SK-N-SH (cell line): ENCODE measurements at regions not wholly inside any gene's neighbourhood (a gene's known extent, or its start where the extent isn't known, plus 50 kb on each side); places are given as distances from the start of the nearest gene placed in this dataset.

Experiments
- CTCF ChIA-PET: fragments of 300-600, 350-600 bp; formaldehyde crosslinking; extraction: SDS; loops from one replicate; lab custom pipeline; 2021; lab: Yijun Ruan, JAX
- POLR2A ChIA-PET: fragments of 350-600 bp; sonication (Branson Sonifier 250); formaldehyde crosslinking; extraction: SDS; loops from one replicate; lab custom pipeline; 2020; ENCODE audit warnings: antibody characterized with exemption, inconsistent platforms; lab: Yijun Ruan, JAX
- DNase-seq: peaks from one replicate; pipeline ENCODE4 v3.0.0; 2012
- H2AFZ ChIP-seq: fragments of 200-600 bp; sonication (generic); 2 replicates; pipeline ENCODE4 v1.8.1; 2016; ENCODE audit warnings: antibody characterized with exemption, mild to moderate bottlenecking, low read depth
- H3F3A ChIP-seq: fragments of 200-600 bp; sonication (generic); replicated peaks from 2 replicates; pipeline ENCODE3; 2016; ENCODE audit warnings: antibody characterized with exemption, mild to moderate bottlenecking; ENCODE audit not compliant: insufficient read depth
- H3K27ac ChIP-seq, 2 experiments: fragments of 200-500 bp in 1 of 2; fragments of 200-600 bp in 1 of 2; sonication (Bioruptor generic) in 1 of 2; sonication (generic), shearing (Covaris generic) in 1 of 2; 2 replicates each; pipeline versions ENCODE4 v1.5.1 to v1.6.1; 2014 to 2016; ENCODE audit warnings: low read depth in 2 of 2, inconsistent platforms in 1 of 2, low read length in 1 of 2, mild to moderate bottlenecking in 1 of 2, mixed read lengths in 1 of 2
- H3K27me3 ChIP-seq: fragments of 200-600 bp; sonication (generic), shearing (Covaris generic); 2 replicates; pipeline ENCODE4 v1.6.1; 2016; ENCODE audit warnings: mixed run types; ENCODE audit not compliant: insufficient read depth
- H3K36me3 ChIP-seq, 2 experiments: fragments of 200-500 bp in 1 of 2; fragments of 200-600 bp in 1 of 2; sonication (Bioruptor generic) in 1 of 2; sonication (generic) in 1 of 2; replicated peaks in 1 of 2; 2 replicates each; pipeline versions ENCODE3 to v1.5.1; 2014 to 2016; ENCODE audit warnings: low read length in 1 of 2, mild to moderate bottlenecking in 1 of 2; ENCODE audit not compliant: insufficient read depth in 2 of 2, control insufficient read depth in 1 of 2
- H3K4me1 ChIP-seq, 2 experiments: fragments of 200-500 bp in 1 of 2; fragments of 200-600 bp in 1 of 2; sonication (Bioruptor generic) in 1 of 2; sonication (generic), shearing (Covaris generic) in 1 of 2; 2 replicates each; pipeline versions ENCODE4 v1.5.1 to v1.6.1; 2014 to 2016; ENCODE audit warnings: low read depth in 1 of 2, low read length in 1 of 2, mixed run types in 1 of 2; ENCODE audit not compliant: insufficient read depth in 2 of 2, control insufficient read depth in 1 of 2
- H3K4me2 ChIP-seq: fragments of 200-600 bp; sonication (generic), shearing (Covaris generic); 2 replicates; pipeline ENCODE4 v1.6.1; 2017; ENCODE audit warnings: mixed run types
- H3K4me3 ChIP-seq, 2 experiments: fragments of 200-500 bp in 1 of 2; fragments of 200-600 bp in 1 of 2; sonication (Bioruptor generic) in 1 of 2; sonication (generic), shearing (Covaris generic) in 1 of 2; 2 replicates each; pipeline versions ENCODE4 v1.5.1 to v1.8.1; 2014 to 2016; ENCODE audit warnings: low read depth in 2 of 2, inconsistent platforms in 1 of 2, low read length in 1 of 2, mild to moderate bottlenecking in 1 of 2, mixed read lengths in 1 of 2, moderate library complexity in 1 of 2
- H3K79me2 ChIP-seq: fragments of 200-600 bp; sonication (generic); 2 replicates; pipeline ENCODE4 v1.8.1; 2017; ENCODE audit warnings: mild to moderate bottlenecking; ENCODE audit not compliant: insufficient read depth
- H3K9ac ChIP-seq: fragments of 200-600 bp; sonication (generic); 2 replicates; pipeline ENCODE4 v1.6.1; 2017; ENCODE audit warnings: mixed run types
- H3K9me2 ChIP-seq: fragments of 200-600 bp; sonication (generic); 2 replicates; pipeline ENCODE4 v1.6.1; 2017; ENCODE audit warnings: mixed run types
- H3K9me3 ChIP-seq: fragments of 200-600 bp; sonication (generic); 2 replicates; pipeline ENCODE4 v1.6.1; 2017; ENCODE audit warnings: mixed run types, mild to moderate bottlenecking, moderate library complexity
- H4K20me1 ChIP-seq: fragments of 200-600 bp; sonication (generic); 2 replicates; pipeline ENCODE4 v1.6.1; 2017; ENCODE audit warnings: mild to moderate bottlenecking, mixed run types; ENCODE audit not compliant: insufficient read depth
- ELF1 ChIP-seq: IDR thresholded peaks from 2 replicates; pipeline ENCODE4 v1.4.0; 2012
- FOSL2 ChIP-seq: IDR thresholded peaks from 2 replicates; pipeline ENCODE4 v1.4.0; 2012; ENCODE audit warnings: low read depth, mild to moderate bottlenecking, moderate library complexity, borderline replicate concordance
- FOXJ3 ChIP-seq: sonication (generic); formaldehyde crosslinking; IDR thresholded peaks from 2 replicates; pipeline ENCODE4 v1.5.1; 2020; ENCODE audit warnings: mild to moderate bottlenecking, missing genetic modification reagents
- GABPA ChIP-seq: IDR thresholded peaks from 2 replicates; pipeline ENCODE4 v1.4.0; 2012; ENCODE audit warnings: low read depth, mild to moderate bottlenecking
- JUND ChIP-seq: IDR thresholded peaks from 2 replicates; pipeline ENCODE4 v1.4.0; 2012
- NRF1 ChIP-seq: IDR thresholded peaks from 2 replicates; pipeline ENCODE4 v1.6.1; 2012; ENCODE audit warnings: low read depth, mild to moderate bottlenecking, low read length
- RFX5 ChIP-seq: IDR thresholded peaks from 2 replicates; pipeline ENCODE4 v1.6.1; 2012; ENCODE audit warnings: mild to moderate bottlenecking, improper control_type of control experiment, low read length
- TAF1 ChIP-seq: IDR thresholded peaks from 2 replicates; pipeline ENCODE4 v1.6.1; 2012; ENCODE audit warnings: low read depth, mild to moderate bottlenecking, low read length, moderate library complexity, borderline replicate concordance
- TCF12 ChIP-seq: IDR thresholded peaks from 2 replicates; pipeline ENCODE4 v1.4.0; 2012
- TEAD4 ChIP-seq: IDR thresholded peaks from 2 replicates; pipeline ENCODE4 v1.4.0; 2012; ENCODE audit warnings: mild to moderate bottlenecking, borderline replicate concordance; ENCODE audit not compliant: insufficient read depth
- WGBS: methylation state at CpG from one replicate; pipeline ENCODE4 v1.1.6; 2017; ENCODE audit warnings: low lambda C conversion rate; 5-methylcytosine and 5-hydroxymethylcytosine counted together
- TF ChIP-seq, protein P1 (sequence below): fragments of 150-350 bp; IDR thresholded peaks from 2 replicates; pipeline ENCODE4 v1.6.1; 2016; ENCODE audit warnings: mild to moderate bottlenecking, low read depth, low read length
- TF ChIP-seq, protein P2 (sequence below): IDR thresholded peaks from 2 replicates; pipeline ENCODE4; 2012
- TF ChIP-seq, protein P3 (sequence below): IDR thresholded peaks from 2 replicates; pipeline ENCODE4 v1.4.0; 2012; ENCODE audit warnings: low read depth, borderline replicate concordance
- TF ChIP-seq, protein P4 (sequence below): IDR thresholded peaks from 2 replicates; pipeline ENCODE4 v1.6.1; 2012; ENCODE audit warnings: mild to moderate bottlenecking, low read depth, low read length, moderate library complexity

- Histone ChIP-seq H3K27ac (no peak overlapping the region), H3K9ac (no peak overlapping the region), H3F3A (no peaks in the 10 kb centered on the region), H3K9me3 (no peaks in the 10 kb centered on the region; the same call in 1 of the 2 replicates), H3K4me3 (no peak overlapping the region), H3K27me3 (no peaks in the 10 kb centered on the region), H3K9me2 (no peaks in the 10 kb centered on the region), H3K4me2 (no peak overlapping the region), H2AFZ (no peak overlapping the region), H3K79me2 (no peaks in the 10 kb centered on the region), H4K20me1 (no peaks in the 10 kb centered on the region), H3K36me3 (no peaks in the 10 kb centered on the region), H3K4me1 (no peaks in the 10 kb centered on the region)
- TF ChIP-seq FOSL2 (no peak), NRF1 (no peak), TEAD4 (no peak), GABPA (no peak), RFX5 (no peak), JUND (no peak), TCF12 (no peak), FOXJ3 (no peak), ELF1 (no peak), TAF1 (no peak)
- TF ChIP-seq, protein P1, sequence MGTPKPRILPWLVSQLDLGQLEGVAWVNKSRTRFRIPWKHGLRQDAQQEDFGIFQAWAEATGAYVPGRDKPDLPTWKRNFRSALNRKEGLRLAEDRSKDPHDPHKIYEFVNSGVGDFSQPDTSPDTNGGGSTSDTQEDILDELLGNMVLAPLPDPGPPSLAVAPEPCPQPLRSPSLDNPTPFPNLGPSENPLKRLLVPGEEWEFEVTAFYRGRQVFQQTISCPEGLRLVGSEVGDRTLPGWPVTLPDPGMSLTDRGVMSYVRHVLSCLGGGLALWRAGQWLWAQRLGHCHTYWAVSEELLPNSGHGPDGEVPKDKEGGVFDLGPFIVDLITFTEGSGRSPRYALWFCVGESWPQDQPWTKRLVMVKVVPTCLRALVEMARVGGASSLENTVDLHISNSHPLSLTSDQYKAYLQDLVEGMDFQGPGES, result no peak
- TF ChIP-seq, protein P2, sequence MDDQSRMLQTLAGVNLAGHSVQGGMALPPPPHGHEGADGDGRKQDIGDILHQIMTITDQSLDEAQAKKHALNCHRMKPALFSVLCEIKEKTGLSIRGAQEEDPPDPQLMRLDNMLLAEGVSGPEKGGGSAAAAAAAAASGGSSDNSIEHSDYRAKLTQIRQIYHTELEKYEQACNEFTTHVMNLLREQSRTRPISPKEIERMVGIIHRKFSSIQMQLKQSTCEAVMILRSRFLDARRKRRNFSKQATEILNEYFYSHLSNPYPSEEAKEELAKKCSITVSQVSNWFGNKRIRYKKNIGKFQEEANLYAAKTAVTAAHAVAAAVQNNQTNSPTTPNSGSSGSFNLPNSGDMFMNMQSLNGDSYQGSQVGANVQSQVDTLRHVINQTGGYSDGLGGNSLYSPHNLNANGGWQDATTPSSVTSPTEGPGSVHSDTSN, result no peak
- TF ChIP-seq, protein P3, sequence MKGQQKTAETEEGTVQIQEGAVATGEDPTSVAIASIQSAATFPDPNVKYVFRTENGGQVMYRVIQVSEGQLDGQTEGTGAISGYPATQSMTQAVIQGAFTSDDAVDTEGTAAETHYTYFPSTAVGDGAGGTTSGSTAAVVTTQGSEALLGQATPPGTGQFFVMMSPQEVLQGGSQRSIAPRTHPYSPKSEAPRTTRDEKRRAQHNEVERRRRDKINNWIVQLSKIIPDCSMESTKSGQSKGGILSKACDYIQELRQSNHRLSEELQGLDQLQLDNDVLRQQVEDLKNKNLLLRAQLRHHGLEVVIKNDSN, result no peak
- TF ChIP-seq, protein P4, sequence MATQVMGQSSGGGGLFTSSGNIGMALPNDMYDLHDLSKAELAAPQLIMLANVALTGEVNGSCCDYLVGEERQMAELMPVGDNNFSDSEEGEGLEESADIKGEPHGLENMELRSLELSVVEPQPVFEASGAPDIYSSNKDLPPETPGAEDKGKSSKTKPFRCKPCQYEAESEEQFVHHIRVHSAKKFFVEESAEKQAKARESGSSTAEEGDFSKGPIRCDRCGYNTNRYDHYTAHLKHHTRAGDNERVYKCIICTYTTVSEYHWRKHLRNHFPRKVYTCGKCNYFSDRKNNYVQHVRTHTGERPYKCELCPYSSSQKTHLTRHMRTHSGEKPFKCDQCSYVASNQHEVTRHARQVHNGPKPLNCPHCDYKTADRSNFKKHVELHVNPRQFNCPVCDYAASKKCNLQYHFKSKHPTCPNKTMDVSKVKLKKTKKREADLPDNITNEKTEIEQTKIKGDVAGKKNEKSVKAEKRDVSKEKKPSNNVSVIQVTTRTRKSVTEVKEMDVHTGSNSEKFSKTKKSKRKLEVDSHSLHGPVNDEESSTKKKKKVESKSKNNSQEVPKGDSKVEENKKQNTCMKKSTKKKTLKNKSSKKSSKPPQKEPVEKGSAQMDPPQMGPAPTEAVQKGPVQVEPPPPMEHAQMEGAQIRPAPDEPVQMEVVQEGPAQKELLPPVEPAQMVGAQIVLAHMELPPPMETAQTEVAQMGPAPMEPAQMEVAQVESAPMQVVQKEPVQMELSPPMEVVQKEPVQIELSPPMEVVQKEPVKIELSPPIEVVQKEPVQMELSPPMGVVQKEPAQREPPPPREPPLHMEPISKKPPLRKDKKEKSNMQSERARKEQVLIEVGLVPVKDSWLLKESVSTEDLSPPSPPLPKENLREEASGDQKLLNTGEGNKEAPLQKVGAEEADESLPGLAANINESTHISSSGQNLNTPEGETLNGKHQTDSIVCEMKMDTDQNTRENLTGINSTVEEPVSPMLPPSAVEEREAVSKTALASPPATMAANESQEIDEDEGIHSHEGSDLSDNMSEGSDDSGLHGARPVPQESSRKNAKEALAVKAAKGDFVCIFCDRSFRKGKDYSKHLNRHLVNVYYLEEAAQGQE, result no peak
- ChIA-PET POLR2A (no interaction called here), CTCF (no interaction called here)
- no peak for DNase-seq
- WGBS, result 84% methylated on average over 5 of the region's 5 CpGs
Observed at GRCh38 chr12:24724814-24725213, 224.1 kb downstream of the BCAT1 start.
